ENCODE measurements at regions not wholly inside any gene's neighbourhood (a gene's known extent, or its start where the extent isn't known, plus 50 kb on each side); places are given as distances from the start of the nearest gene placed in this dataset.
"Not testable (repeated sequence)": the region's sequence is repeated elsewhere in the genome, so short reads cannot be mapped to it uniquely, and the experiment has no call there.

DNA sequence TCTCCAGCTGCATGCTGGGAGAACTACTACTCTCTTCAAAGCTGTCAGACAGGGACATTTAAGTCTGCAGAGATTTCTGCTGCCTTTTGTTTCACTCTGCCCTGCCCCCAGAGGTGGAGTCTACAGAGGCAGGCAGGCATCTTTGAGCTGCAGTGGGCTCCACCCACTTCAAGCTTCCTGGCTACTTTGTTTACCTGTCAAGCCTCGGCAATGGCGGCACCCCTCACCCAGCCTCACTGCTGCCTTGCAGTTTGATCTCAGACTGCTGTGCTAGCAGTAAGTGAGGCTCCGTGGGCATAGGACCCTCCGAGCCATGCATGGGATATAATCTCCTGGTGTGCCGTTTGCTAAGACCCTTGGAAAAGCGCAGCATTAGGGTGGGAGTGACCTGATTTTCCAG is 61.7 kb downstream of the DMRTA1 start:
- not testable (repeated sequence) for DNase-seq (ENCODE audit: low spot score)

- DNase-seq (ENCODE audit: low spot score): no peak
These were observed 62.2 kb downstream of the DMRTA1 start for GRCh38 chr9:22508790-22509189.

DNA sequence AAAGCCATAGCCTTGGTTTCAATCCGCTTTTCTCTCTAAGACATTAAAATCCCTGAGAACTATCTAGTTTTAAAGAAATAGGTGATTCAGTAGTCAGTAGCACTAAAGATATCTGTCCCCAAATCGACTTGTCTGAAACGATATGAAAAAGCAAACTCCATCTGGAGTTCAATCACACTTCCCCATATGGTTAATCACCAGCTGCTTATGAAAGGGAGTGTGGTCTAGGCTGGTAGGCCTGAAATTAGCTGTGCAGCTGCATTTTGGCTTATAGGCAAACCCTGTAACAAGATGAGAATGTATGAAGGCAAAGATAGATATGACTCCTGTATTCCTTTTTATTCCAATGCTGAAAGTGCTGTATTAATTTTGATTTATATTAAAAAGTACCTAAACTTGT is 65.9 kb downstream of the DMRTA1 start:
- no peak for DNase-seq (ENCODE audit: low spot score)

DNA sequence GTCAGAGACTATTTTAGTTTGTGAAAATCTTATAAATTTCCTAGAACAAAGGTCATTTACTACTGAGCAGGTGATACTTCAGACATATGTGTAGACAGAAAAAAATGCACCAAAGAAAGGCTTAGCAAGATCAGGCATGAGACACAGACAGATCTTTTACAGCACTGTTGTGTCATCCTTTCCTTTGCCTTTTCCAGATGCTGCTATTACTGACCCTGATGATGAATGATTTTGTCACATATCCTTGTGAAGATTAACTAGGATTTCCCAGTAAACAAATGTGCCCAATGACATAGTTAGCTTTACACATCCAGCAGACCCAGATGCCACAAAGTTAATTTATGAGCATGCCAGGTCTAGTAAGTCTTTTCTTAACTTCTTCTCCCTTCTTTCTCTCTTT is 68.2 kb downstream of the DMRTA1 start:
- DNase-seq (ENCODE audit: low spot score): no peak

GRCh38 chr9:22522206-22522740 is 75.6 kb downstream of the DMRTA1 start:
- no peak for DNase-seq (ENCODE audit: low spot score)

DNA sequence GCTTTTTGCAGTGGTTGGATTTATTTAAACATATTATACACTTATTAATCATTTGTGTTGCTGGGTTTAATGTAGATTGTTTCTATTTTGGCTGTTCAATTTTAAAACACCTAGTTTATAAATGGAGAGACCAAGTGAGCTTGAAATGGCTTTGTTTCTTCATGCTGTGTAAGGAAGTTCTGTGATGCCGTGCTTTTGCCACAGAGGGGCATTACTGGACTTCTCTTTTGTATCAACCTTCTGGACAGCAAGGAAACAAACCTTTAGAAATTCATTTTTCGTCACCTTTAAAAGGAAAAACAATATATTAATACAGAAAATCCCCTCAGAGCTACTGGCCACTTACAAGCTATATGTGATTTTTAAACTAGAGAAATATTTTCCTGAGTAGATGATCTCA is 81.9 kb downstream of the DMRTA1 start:
- no peak for DNase-seq (ENCODE audit: low spot score)

DNA sequence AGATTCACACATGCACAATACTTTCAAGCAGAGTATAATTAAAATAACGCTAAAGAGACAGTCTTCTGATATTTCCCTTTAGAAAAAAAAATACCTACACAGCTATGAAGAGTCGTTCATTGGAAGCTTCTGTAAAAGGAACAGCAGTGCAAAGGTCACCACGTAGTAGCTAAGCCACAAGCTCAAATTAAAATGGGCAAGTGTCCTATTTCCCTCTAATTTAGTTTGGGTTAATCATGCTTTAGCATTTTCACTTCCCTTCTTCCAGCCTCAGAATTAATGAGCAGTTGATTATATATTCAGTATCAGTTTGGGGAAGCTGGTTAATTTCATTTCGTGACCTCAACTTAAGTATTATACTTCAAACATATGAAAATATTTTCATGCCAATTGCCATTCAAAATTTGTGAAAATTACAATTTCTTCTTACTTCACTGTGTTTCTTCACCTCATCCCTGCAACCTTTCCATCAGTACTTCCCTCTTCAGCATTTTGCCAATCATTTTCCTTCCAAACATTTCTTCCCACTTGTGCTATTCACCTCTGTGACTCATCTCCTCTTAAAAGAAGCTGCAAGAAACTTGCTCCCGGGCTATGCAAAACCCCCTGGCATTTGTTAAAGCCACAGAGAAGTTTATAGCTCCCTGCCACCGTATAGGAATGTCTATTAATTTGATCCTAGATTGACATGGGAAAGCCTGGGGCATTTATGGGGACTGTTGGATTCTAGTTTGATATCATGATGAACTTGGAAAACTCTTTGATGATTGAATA is 83.0 kb downstream of the DMRTA1 start:
- DNase-seq (ENCODE audit: low spot score): no peak

DNA sequence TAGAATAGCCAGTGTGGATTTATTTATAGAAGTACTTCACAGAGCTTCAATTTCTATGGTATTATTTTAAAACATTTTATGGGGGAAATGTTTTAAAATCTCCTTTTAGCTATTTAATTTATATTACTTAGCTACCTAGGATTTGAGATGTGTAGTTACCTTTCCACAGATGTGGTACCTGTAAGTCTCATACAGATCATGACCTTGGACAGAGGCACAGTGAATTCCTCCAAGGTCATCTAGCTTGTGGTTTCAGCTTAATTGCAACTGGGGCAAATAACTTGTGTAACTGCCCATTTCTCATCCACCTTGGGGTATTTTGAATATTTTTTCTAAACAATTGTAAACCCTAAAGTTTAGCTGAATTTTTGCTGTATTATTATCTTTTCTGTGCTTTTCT is 89.2 kb downstream of the DMRTA1 start:
- no peak for DNase-seq (ENCODE audit: low spot score)

DNA sequence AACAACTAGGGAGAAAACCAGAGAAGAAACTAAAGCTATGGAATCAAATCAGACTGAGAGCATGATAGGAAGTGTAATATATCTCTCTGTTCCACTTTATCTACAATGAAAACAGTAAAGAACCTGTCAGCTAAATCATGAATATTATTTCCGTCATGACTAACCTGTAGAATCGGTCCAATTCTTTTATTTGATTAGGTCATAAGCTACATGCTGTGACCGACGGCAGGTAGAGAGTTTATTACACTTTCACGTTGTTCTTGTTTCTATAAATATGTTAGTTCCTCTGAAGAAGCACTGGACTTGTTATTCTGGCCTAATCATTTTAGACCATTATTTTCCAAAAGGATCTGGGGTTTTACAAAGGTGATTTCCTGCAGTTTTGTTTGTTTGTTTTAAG is 91.1 kb downstream of the DMRTA1 start:
- no peak for DNase-seq (ENCODE audit: low spot score)

DNA sequence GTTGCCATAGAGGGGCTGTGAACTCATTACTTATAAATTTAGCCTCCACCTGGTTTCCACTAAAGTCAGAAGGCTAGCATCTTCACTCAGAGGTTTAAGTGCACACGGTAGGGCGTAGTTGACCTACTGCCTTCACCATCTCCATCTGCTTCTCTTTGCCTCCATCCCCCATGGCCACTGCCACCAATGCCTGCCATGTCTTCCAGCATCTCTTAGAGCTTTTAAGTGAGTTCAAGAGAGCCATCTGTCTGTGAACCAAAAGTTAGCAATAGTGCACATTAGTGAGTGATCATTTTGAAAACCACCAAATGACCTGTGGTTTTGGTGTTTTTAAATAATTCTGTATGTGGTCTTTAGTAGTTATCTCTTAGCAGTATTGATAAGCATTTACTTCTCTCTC is 102.0 kb downstream of the DMRTA1 start:
- DNase-seq (ENCODE audit: low spot score): no peak

DNA sequence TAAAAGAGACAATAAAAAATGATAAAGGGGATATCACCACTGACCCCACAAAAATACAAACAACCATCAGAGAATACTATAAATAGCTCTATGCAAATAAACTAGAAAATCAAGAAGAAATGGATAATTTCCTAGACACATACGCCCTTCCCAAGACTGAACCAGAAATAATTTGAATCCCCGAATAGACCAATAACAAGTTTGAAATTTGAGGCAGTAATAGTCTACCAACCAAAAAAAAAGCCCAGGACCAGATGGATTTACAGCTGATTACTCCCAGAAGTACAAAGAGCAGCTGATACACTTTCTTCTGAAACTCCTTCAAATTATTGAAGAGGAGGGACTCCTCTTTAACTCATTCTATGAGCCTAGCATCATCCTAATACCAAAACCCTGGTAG is 128.1 kb downstream of the DMRTA1 start:
- no peak for DNase-seq (ENCODE audit: low spot score)

- no peak for DNase-seq (ENCODE audit: low spot score)
These were observed 134.2 kb downstream of the DMRTA1 start for GRCh38 chr9:22580788-22581187.

DNA sequence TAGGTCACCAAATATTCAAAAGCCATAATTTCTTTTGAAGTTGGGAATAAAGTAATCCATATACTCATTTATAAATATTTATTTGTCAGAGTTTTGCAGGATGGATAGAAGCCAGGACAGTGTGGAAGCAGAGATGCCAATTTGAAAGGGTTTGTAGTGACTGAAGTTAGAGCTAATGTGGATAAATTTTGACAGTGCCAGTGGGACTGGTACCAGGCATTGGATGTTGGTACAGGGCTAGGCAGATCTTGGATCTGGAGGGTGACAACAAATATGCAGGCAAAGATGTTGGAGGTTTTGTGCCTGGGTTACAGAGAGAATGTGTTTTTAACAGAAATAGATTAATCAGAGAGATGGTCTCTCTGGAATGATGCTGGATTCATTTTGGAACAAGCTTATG is 135.6 kb downstream of the DMRTA1 start:
- DNase-seq (ENCODE audit: low spot score): no peak

GRCh38 chr9:22588918-22589317 is 142.3 kb downstream of the DMRTA1 start:
- no peak for DNase-seq (ENCODE audit: low spot score)

DNA sequence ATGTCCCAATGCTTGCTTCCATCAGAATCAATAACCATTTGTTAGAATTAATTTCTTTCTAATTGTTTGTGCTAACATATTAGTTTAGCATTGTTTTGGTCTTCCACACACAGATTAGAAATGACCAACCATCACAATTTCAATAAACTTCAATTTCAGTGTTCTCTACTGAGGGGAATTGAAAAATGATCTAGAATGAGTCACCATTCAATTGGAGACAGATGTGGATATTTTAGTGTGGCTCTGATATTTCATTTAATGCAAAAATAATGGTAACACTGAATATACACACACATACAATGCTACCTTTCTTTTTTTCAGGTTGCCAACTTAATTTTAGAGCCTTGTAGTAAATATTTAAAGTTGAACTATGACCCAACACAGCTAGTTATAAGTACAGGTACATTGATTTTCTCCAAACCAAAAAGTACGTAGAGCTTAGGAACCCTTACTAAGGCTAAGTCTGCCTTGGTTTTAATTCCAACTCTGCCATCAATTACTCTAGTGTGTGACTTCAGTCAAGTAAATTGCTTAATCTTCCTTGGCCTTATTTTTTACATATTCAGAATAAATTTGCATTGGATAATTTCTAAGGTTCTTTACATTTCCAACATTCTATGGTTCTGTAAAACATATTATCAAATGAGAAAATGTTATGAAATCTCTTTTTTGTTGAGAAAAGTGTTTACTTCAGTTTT is 143.9 kb downstream of the DMRTA1 start:
- no peak for DNase-seq (ENCODE audit: low spot score)

DNA sequence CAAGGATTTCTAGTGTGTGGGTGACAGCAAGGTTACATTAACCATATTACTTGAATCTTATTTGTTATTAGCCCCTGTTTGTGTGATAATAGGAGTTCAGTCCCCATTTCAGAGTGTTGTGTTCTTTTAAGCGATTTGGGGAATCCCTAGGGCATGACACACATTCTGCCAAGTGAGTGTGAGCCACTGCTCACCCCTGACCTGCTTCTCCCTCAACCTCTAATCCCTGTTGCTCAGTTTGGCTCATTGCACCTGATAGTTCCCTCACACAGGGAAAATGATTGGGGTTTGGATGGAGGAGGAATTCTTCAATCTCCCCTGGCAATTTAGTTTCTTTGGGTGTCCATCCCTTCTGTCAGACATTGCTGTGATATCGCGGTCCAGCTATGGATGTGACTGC is 149.2 kb downstream of the DMRTA1 start:
- DNase-seq (ENCODE audit: low spot score): no peak

- no peak for DNase-seq (ENCODE audit: low spot score)
These were observed 170.5 kb downstream of the DMRTA1 start for GRCh38 chr9:22617156-22617555.

GRCh38 chr9:22622815-22623214 is 176.2 kb downstream of the DMRTA1 start:
- no peak for DNase-seq (ENCODE audit: low spot score)

GRCh38 chr9:22623236-22623635 is 176.6 kb downstream of the DMRTA1 start:
- no peak for DNase-seq (ENCODE audit: low spot score)

DNA sequence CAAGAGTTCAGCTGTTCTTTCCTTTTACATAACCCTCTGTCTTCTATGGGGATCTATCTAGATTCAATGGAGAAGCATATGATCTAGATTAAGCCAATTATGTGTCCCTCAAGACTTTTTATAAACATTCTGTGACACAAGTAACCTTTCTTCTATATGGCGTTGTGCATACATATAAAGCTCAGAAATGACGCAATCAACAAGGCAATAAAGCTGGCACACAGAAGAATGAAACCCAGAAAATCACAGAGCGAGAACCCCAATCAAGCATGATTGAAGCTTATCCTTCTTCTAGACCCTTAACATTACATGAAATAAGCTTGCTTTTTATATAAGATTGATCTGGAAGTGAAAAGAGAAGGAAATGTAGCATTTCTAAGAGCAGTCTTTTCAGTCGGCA is 178.9 kb downstream of the DMRTA1 start:
- no peak for DNase-seq (ENCODE audit: low spot score)

- DNase-seq (ENCODE audit: low spot score): no peak
These were observed 196.9 kb downstream of the DMRTA1 start for GRCh38 chr9:22643541-22643940.

DNA sequence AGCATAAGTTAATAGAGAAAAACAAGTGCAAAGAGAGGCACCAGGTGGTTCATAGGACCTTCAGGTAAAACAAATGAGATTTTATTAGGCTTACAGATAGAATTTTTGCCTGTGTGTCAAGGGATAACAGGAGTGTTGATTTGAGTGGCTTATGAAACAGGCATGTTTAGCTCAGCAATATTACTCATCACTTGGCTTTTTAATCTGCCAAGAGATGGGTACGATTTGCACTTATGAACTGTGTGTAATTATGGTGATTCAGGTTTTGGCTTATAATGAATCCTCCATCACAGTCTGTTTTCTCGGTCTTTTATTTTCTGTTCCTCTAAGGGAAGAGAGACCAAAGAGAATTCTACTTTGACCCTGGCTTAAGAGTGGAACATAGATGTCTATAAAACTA is 199.3 kb downstream of the DMRTA1 start:
- no peak for DNase-seq (ENCODE audit: low spot score)

- DNase-seq (ENCODE audit: low spot score): no peak
These were observed 202.8 kb downstream of the DMRTA1 start for GRCh38 chr9:22649384-22649783.

DNA sequence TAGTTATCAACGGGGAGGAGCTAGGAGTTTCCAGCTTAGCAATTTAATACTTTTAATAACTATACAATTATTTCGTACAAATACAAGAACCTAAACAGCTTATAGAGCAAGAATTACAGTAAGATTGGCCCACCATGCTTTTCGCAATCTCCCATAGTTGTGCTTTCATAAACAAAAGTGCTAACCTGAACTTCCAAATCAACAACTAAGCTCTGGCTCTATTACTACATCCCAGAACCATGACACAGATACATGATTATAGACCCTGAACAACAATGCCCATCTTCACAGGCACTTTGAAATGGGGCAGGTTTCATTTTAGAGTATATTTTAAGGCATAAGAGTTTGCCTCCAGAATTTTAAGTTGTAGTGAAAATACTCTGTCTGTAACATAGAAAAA is 203.5 kb downstream of the DMRTA1 start:
- no peak for DNase-seq (ENCODE audit: low spot score)

All from left forelimb (tissue), 1 donor.